OCI-LY3 (cell line): ENCODE measurements at regions not wholly inside any gene's neighbourhood (a gene's known extent, or its start where the extent isn't known, plus 50 kb on each side); places are given as distances from the start of the nearest gene placed in this dataset.

Experiments
- EZH2phosphoT487 ChIP-seq: fragments of 200-600 bp; shearing (Covaris generic); IDR thresholded peaks from 2 replicates; pipeline ENCODE4 v1.6.1; 2018; ENCODE audit warnings: antibody characterized with exemption, mixed run types, low read depth
- TF ChIP-seq, protein P1 (sequence below): fragments of 200-600, 300-600 bp; sonication (generic); IDR thresholded peaks from 2 replicates; pipeline ENCODE4 v1.5.1; 2014; ENCODE audit warnings: antibody characterized with exemption, low read length, low read depth

DNA sequence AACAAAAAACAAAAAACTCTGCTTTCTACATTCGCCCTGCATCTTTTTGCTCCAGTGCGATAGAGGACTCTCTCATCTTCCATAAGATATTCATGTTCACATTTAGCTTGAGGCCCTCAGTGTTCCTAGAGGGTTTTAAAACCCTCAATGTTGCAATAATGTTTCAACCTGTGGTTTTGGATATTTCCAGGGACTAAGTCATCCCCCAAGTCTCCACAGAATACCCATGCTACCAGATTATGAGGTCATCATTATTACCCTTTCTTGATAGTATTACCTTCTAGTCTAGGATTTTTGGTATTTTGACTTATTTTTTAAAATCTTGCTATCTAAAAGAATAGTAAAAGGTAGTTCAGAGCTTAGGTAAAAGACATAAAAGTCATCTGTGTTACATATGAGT is 480.5 kb upstream of the ID4 start:
- TF ChIP-seq, protein P1, sequence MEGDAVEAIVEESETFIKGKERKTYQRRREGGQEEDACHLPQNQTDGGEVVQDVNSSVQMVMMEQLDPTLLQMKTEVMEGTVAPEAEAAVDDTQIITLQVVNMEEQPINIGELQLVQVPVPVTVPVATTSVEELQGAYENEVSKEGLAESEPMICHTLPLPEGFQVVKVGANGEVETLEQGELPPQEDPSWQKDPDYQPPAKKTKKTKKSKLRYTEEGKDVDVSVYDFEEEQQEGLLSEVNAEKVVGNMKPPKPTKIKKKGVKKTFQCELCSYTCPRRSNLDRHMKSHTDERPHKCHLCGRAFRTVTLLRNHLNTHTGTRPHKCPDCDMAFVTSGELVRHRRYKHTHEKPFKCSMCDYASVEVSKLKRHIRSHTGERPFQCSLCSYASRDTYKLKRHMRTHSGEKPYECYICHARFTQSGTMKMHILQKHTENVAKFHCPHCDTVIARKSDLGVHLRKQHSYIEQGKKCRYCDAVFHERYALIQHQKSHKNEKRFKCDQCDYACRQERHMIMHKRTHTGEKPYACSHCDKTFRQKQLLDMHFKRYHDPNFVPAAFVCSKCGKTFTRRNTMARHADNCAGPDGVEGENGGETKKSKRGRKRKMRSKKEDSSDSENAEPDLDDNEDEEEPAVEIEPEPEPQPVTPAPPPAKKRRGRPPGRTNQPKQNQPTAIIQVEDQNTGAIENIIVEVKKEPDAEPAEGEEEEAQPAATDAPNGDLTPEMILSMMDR: no peak
- TF ChIP-seq EZH2phosphoT487: no peak
